Heart left ventricle (tissue), 16 donors: ENCODE measurements at regions not wholly inside any gene's neighbourhood (a gene's known extent, or its start where the extent isn't known, plus 50 kb on each side); places are given as distances from the start of the nearest gene placed in this dataset.
A peak's percentile ranks its signal among the peaks of the same experiment; 100 is the strongest.

Experiments
- ATAC-seq, 4 donors: fragments of 200-7000 bp; cut with Tn5 transposase; one replicate each; pipeline ENCODE4 v1.9.1; 2020 to 2022; ENCODE audit warnings: moderate library complexity in 4 of 4, mild to moderate bottlenecking in 3 of 4, moderate number of reproducible peaks in 1 of 4
- DNase-seq, 5 donors: peaks; one replicate each; pipeline ENCODE4 v3.0.0-alpha.2; 2020
- H3K27ac ChIP-seq, 12 donors: fragments of 200-600 bp; sonication (generic) in 4 of 12; one replicate each; pipeline versions ENCODE4 v1.5.0 to v1.8.0; 2016 to 2022; ENCODE audit warnings: mild to moderate bottlenecking in 2 of 12
- H3K27me3 ChIP-seq, 9 donors: fragments of 200-600 bp; sonication (generic) in 2 of 9; one replicate each; pipeline versions ENCODE4 v1.5.1 to v1.8.0; 2016 to 2022; ENCODE audit warnings: mild to moderate bottlenecking in 3 of 9
- H3K36me3 ChIP-seq, 9 donors: fragments of 200-600 bp; sonication (generic) in 2 of 9; one replicate each; pipeline versions ENCODE4 v1.5.0 to v1.8.0; 2018 to 2022; ENCODE audit warnings: mild to moderate bottlenecking in 2 of 9
- H3K4me1 ChIP-seq, 12 donors: fragments of 200-600 bp; sonication (generic) in 4 of 12; one replicate each; pipeline versions ENCODE4 v1.5.0 to v1.8.0; 2016 to 2022; ENCODE audit warnings: mild to moderate bottlenecking in 3 of 12
- H3K4me3 ChIP-seq, 12 donors: fragments of 200-600 bp; sonication (generic) in 4 of 12; one replicate each; pipeline versions ENCODE4 v1.5.0 to v1.8.0; 2017 to 2022; ENCODE audit warnings: mild to moderate bottlenecking in 9 of 12, moderate library complexity in 4 of 12
- H3K9me3 ChIP-seq, 12 donors: fragments of 200-600 bp; sonication (generic) in 4 of 12; one replicate each; pipeline versions ENCODE4 v1.5.0 to v1.8.0; 2016 to 2022; ENCODE audit warnings: mild to moderate bottlenecking in 1 of 12
- CTCF ChIP-seq, 12 donors: fragments of 200-600 bp; sonication (generic) in 4 of 12; IDR thresholded peaks; one replicate each; pipeline versions ENCODE4 v1.5.0 to v1.8.0; 2018 to 2022; ENCODE audit warnings: antibody characterized with exemption in 12 of 12, mild to moderate bottlenecking in 5 of 12
- POLR2A ChIP-seq, 2 donors: fragments of 450-650 bp; IDR thresholded peaks; one replicate each; pipeline ENCODE4 v1.6.1; 2017; ENCODE audit warnings: antibody characterized with exemption in 2 of 2, mild to moderate bottlenecking in 2 of 2, moderate library complexity in 2 of 2
- WGBS, 4 donors: extraction: QIAGEN DNeasy Blood & Tissue Kit in 2 of 4; methylation state at CpG; one replicate each; pipeline versions ENCODE4 v1.1.5 to v1.1.7; 2013 to 2018; 5-methylcytosine and 5-hydroxymethylcytosine counted together
- intact Hi-C, 10 donors: fragments of 100-400 bp; cut with DNase I; formaldehyde crosslinking; loops; one replicate each; pipeline versions ENCODE4 v1.11.1 to v1.14.2; 2022
- donor health status: ischemic (EF 13 %, LVEDD 7.1; RV severe dilation, severe dysfunction).
- donor health status: healthy with polysubstance abuse.
- donor health status: DM: no; HTN: yes; CAD: no.
- donor health status: DM: no; HTN: no; CAD: no.
- donor health status: ischemic (EF 25% LVEDD 6.9; RV normal size, moderate dysfunction).
- donor health status: ischemic (EF 25% LVEDD 5.7; RV mildly dilated, moderate dysfunction).
- donor health status: healthy.
- donor health status: DM: yes; HTN: yes; CAD: no.
- donor health status: ischemic (EF 35%, LVEDD 5.7; RV mildly dilated, moderate dysfunction).
- donor health status: nonischemic (EF 11% LVEDD 7.7; RV severe dilation, severe dysfunction).
- donor health status: DM: yes; HTN: yes; CAD: no.
- donor health status: PGD.
- donor health status: ischemic (EF 29% LVEDD 5.4; RV normal size, mild dysfunction).
- donor health status: nonischemic (EF 23%, LVEDD 6.1; RV moderate dilation, normal function).

DNA sequence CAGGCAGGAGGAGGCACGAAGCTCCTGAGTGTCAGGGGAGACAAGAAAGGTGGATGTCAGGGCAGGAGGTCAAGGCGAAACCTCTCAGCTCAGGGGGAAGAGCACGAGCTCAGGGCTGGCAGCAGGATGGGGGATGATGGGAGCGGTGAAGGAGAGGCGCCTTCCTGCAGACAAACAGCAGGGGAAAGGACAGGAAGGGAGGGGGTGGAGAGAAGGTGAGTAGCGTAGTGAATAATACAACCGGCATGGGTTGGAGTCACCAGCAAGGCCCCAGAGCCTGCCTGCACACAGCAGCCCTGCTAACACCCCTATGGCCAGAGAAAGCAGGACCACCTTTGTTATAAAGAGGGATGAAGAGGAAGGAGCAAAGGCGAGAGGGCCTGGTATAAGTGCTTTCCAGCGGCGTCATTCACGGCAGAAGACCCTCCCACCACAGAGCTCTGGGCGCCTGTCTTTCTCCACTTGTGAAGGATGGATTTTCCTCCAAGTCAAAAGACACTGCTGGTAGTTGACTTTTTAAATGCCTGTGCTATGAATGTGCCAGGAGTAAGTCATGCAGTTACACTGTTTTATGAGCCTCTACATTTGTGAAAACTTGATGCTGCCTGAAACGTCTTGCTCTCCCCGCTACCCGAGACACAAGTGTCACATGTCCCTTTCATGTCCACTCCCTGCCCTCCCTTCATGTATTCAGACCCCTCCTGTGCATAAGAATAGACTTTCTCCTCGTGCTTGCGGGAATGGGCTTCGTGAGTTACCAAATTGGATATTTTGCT lies 84.8 kb upstream of the IRX1 start:
- Histone ChIP-seq H3K4me1 (no peaks in the 10 kb centered on the region), H3K27ac (no peak overlapping the region), H3K36me3 (no peaks in the 10 kb centered on the region), H3K4me3 (no peak overlapping the region), H3K9me3 (no peaks in the 10 kb centered on the region), H3K27me3 (no peaks in the 10 kb centered on the region)
- intact Hi-C loops, result no loop called here
- 83 to 86% (median 85%) methylated on average over 18 of the region's 18 CpGs for WGBS, 4 donors
- ATAC-seq, result no peak
- no peak for DNase-seq
- TF ChIP-seq POLR2A (IDR thresholded peaks at IDR 0.05), result no peak
- TF ChIP-seq CTCF (IDR thresholded peaks at IDR 0.05), result no peak

DNA sequence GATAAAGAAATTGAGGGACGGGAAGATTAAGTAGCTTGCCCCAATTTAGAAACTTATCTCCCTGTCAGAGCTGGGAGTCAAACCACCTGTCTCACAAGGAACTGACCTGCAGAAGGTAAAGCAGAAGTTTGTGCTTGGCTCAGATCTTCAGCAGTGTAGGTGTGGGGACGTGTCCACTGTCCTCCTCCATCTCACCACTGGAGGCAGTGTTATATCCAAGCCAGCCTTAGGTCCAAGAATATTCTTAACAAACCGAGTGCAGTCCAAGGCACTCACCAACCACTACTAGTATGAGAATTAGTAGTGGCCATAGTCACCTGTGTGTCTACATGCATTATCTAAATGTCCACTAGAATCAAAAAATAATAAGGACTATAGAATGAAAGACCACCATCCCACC lies 86.3 kb upstream of the IRX1 start:
- H3K36me3 ChIP-seq, result no peaks in the 10 kb centered on the region
- intact Hi-C loops, result no loop called here
- DNase-seq (no peak), ATAC-seq (no peak)
- H3K27ac ChIP-seq, result no peak overlapping the region
- no peak overlapping the region for H3K4me3 ChIP-seq
- no peaks in the 10 kb centered on the region for H3K9me3 ChIP-seq
- H3K27me3 ChIP-seq, result no peaks in the 10 kb centered on the region
- 75 to 79% (median 77%) methylated on average over 3 of the region's 3 CpGs for WGBS, 4 donors
- no peaks in the 10 kb centered on the region for H3K4me1 ChIP-seq
- TF ChIP-seq POLR2A (IDR thresholded peaks at IDR 0.05) (no peak), CTCF (IDR thresholded peaks at IDR 0.05) (peak in 3 of 12 donors; percentile 10 to 21 (median 14))

DNA sequence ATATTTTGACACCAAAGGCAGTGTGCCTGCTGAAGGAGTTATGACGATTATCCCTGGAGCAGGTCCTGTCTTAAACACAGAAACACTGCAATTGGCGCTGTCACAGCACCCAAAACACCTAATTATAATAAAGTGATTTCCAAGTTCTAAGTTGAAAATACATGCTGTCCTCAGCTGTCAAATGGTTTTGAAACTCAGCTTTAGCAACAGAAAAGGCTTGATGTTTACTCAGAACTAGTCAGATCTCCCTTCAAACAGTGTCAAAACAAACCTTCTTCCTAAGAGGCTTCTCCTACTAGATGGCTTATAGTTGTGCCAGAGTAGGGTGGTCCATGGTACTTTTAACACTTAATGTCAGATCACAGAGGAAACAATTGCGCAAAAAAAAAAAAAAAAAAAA lies 87.2 kb upstream of the IRX1 start:
- H3K36me3 ChIP-seq, result no peaks in the 10 kb centered on the region
- no peaks in the 10 kb centered on the region for H3K4me1 ChIP-seq
- no peak for ATAC-seq
- no peak for DNase-seq
- TF ChIP-seq CTCF (IDR thresholded peaks at IDR 0.05) (no peak), POLR2A (IDR thresholded peaks at IDR 0.05) (no peak)
- H3K4me3 ChIP-seq, result no peak overlapping the region
- no peak overlapping the region for H3K27ac ChIP-seq
- no peaks in the 10 kb centered on the region for H3K9me3 ChIP-seq
- no peaks in the 10 kb centered on the region for H3K27me3 ChIP-seq
- WGBS, 4 donors, result 89 to 93% (median 91%) methylated on average over 3 of the region's 3 CpGs
- intact Hi-C loops, result no loop called here

DNA sequence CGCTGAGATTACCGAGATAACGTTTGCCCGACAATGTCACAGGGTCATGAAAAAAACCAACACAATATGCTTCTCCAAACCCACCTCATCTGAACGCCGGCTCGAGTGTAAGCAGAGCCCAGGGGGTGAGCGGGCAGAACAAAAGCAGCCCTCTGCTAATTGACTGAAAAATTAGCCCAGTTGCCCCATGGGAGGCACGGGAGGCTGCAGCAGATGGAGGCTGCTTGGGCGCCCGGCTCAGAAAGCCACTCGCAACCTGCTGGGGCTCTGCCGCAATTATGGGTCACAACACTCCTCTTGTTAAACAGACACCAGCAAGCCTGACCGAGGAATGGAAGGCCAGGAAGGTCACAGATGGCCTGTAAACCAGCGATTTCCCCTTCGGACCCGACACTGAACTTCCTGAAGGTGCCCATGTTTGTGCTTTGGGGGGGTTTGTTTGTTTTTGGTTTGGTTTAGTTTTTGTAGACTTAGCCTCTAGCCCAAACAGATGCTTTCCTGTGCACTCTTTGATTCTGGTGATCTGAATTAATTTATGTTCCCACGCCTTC lies 104.6 kb upstream of the IRX1 start:
- H3K27ac ChIP-seq, result no peak overlapping the region
- H3K27me3 ChIP-seq, result no peaks in the 10 kb centered on the region
- no peaks in the 10 kb centered on the region for H3K36me3 ChIP-seq
- no peak for DNase-seq
- H3K4me3 ChIP-seq, result no peak overlapping the region
- no peak for TF ChIP-seq CTCF (IDR thresholded peaks at IDR 0.05)
- peaks cover 0 to 19% (median 0%) of the 10 kb centered on the region in 12 donors for H3K9me3 ChIP-seq
- H3K4me1 ChIP-seq, result no peaks in the 10 kb centered on the region
- WGBS, 4 donors, result 79 to 85% (median 82%) methylated on average over 18 of the region's 18 CpGs
- intact Hi-C loops, result no loop called here
- ATAC-seq, result no peak
